ENCODE measurements at regions not wholly inside any gene's neighbourhood (a gene's known extent, or its start where the extent isn't known, plus 50 kb on each side); places are given as distances from the start of the nearest gene placed in this dataset.

DNA sequence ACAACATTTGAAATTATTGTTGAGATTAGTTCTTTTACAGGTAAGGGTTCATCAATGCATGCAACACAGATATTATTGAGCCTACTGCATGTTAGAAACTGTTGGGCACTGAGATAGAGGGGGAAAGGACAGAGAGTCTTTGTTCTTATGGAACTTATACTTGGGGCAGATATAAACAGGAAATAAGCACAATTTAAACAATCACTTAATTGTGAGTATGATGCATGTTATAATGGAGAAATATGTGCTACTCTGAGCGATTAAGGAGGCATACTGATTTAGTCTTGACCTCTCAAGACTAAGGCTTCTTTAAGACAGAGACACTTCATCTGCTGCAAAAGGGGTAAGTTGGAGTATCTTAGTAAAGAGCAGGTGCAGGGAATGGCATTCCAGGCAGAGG, 593.3 kb downstream of the CCSER2 start (continued):
- TF ChIP-seq ZBTB43 (CRISPR knock-in tag; IDR thresholded peaks at IDR 0.05): no peak
- TF ChIP-seq, protein P1, sequence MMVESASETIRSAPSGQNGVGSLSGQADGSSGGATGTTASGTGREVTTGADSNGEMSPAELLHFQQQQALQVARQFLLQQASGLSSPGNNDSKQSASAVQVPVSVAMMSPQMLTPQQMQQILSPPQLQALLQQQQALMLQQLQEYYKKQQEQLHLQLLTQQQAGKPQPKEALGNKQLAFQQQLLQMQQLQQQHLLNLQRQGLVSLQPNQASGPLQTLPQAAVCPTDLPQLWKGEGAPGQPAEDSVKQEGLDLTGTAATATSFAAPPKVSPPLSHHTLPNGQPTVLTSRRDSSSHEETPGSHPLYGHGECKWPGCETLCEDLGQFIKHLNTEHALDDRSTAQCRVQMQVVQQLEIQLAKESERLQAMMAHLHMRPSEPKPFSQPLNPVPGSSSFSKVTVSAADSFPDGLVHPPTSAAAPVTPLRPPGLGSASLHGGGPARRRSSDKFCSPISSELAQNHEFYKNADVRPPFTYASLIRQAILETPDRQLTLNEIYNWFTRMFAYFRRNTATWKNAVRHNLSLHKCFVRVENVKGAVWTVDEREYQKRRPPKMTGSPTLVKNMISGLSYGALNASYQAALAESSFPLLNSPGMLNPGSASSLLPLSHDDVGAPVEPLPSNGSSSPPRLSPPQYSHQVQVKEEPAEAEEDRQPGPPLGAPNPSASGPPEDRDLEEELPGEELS (CRISPR knock-in tag; IDR thresholded peaks at IDR 0.05): no peak

GRCh38 chr10:84924131-84924530, 595.7 kb downstream of the CCSER2 start:
- ATAC-seq (no peak), DNase-seq (ENCODE audit: low spot score) (no peak)
- Mint-ChIP-seq H3K9me3 (peaks cover 7% of the 10 kb centered on the region), H3K4me3 (no peak overlapping the region), H3K36me3 (no peaks in the 10 kb centered on the region), H3K4me1 (no peaks in the 10 kb centered on the region), H3K27me3 (ENCODE audit: low read depth) (no peaks in the 10 kb centered on the region), H3K27ac (no peak overlapping the region)
- POLR2A ChIA-PET: no interaction called here
- TF ChIP-seq ZNF671 (CRISPR knock-in tag; IDR thresholded peaks at IDR 0.05): no peak
- TF ChIP-seq ZNF232 (CRISPR knock-in tag; IDR thresholded peaks at IDR 0.05): no peak
- no peak for TF ChIP-seq NR2C2 (CRISPR knock-in tag; IDR thresholded peaks at IDR 0.05)
- TF ChIP-seq MYBL2 (CRISPR knock-in tag; IDR thresholded peaks at IDR 0.05): no peak
- no peak for TF ChIP-seq GRHL2 (CRISPR knock-in tag; IDR thresholded peaks at IDR 0.05; ENCODE audit: insufficient replicate concordance, severe bottlenecking)
- CTCF ChIA-PET: no interaction called here

- DNase-seq (ENCODE audit: low spot score): no peak
- ChIA-PET POLR2A (no interaction called here), CTCF (no interaction called here)
- Mint-ChIP-seq H3K36me3 (no peaks in the 10 kb centered on the region), H3K9me3 (no peaks in the 10 kb centered on the region), H3K4me1 (no peaks in the 10 kb centered on the region), H3K27me3 (ENCODE audit: low read depth) (no peaks in the 10 kb centered on the region), H3K27ac (no peak overlapping the region), H3K4me3 (no peak overlapping the region)
- no peak for ATAC-seq
- TF ChIP-seq, protein P2, sequence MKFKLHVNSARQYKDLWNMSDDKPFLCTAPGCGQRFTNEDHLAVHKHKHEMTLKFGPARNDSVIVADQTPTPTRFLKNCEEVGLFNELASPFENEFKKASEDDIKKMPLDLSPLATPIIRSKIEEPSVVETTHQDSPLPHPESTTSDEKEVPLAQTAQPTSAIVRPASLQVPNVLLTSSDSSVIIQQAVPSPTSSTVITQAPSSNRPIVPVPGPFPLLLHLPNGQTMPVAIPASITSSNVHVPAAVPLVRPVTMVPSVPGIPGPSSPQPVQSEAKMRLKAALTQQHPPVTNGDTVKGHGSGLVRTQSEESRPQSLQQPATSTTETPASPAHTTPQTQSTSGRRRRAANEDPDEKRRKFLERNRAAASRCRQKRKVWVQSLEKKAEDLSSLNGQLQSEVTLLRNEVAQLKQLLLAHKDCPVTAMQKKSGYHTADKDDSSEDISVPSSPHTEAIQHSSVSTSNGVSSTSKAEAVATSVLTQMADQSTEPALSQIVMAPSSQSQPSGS (CRISPR knock-in tag; IDR thresholded peaks at IDR 0.05; ENCODE audit: borderline replicate concordance, low read depth): no peak
- TF ChIP-seq ARID4B (CRISPR knock-in tag; IDR thresholded peaks at IDR 0.05; ENCODE audit: borderline replicate concordance): no peak
- no peak for TF ChIP-seq NFATC4 (CRISPR knock-in tag; IDR thresholded peaks at IDR 0.05)
- TF ChIP-seq ETV6 (CRISPR knock-in tag; IDR thresholded peaks at IDR 0.05): no peak
- TF ChIP-seq HMGXB4 (CRISPR knock-in tag; IDR thresholded peaks at IDR 0.05): no peak
- no peak for TF ChIP-seq NR2C2 (CRISPR knock-in tag; IDR thresholded peaks at IDR 0.05)
- no peak for TF ChIP-seq KAT7 (CRISPR knock-in tag; IDR thresholded peaks at IDR 0.05; ENCODE audit: borderline replicate concordance)
Observed at GRCh38 chr10:84925495-84925894, 597.1 kb downstream of the CCSER2 start.

Measured in WTC11 (cell line).